C1 segment of cervical spinal cord (tissue), 14 donors: ENCODE measurements at regions not wholly inside any gene's neighbourhood (a gene's known extent, or its start where the extent isn't known, plus 50 kb on each side); places are given as distances from the start of the nearest gene placed in this dataset.

Experiments
- DNase-seq, 14 donors: peaks; one replicate each; lab custom pipeline; 2025; lab: John Stamatoyannopoulos, UW

DNA sequence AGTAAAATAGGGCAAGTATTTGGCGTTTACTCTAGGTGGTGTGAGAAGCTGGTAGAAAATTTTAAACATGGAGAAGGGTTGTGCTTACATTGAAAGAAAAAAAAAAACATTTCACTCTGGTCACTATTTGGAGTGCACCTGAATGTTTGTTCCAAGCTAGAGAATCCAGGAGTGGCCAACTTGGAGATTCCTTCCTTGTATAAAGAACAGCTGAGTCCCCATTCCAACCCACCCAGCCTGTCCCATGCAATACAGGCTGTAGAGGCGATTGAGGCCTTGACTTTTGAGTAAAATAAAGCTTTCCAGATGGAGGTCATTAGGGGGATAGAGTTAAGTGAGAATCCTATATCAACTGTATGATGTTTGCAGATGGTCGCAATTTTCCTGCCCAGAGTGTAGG, 203.8 kb upstream of the SYT4 start:
- no peak for DNase-seq

- DNase-seq, result no peak
Measured at GRCh38 chr18:43482136-43482535, 204.8 kb upstream of the SYT4 start.

DNA sequence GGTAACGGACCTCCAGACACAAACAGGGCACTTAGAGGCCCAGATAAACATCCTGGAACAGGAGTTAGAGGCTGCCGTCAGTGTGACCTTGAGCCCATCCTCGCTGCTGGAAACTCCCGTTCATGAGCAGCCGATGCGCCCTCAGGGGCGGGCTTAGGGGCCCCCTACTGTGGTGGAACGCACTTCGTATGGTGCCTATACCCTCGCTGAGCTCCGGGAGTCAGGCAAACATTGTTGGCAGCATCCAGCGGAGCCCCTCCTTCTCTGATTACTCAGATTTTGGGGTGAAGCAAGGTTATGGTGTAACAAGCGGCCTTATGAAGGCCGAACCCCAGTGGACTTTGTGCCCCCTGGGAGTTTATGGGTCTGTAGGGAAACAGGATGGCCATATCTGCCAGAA, 205.3 kb upstream of the SYT4 start:
- no peak for DNase-seq

DNA sequence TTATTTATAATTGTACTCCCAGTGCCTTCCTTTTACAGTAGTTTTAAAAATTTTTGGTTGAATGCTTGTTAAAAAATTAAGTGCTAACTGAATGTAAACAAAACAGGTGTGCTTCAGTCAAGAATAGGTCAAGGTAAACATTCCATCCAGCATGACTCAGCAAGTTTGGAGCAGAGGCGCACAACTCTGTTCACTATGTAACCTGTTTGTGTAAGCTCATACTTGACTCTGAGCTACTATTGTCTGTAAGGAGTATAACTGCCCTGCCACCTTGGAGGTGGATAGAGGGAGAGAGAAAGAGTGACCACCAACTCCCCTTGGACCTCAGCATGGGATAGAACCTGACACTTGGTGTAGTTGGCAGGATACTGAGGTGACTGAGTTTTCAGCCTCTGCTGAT, 207.4 kb upstream of the SYT4 start:
- DNase-seq, result no peak

GRCh38 chr18:43485545-43485963, 208.3 kb upstream of the SYT4 start:
- DNase-seq, result no peak

GRCh38 chr18:43486462-43486861, 209.2 kb upstream of the SYT4 start:
- no peak for DNase-seq

- DNase-seq, result no peak
Measured at GRCh38 chr18:43501099-43501498, 223.8 kb upstream of the SYT4 start.

DNA sequence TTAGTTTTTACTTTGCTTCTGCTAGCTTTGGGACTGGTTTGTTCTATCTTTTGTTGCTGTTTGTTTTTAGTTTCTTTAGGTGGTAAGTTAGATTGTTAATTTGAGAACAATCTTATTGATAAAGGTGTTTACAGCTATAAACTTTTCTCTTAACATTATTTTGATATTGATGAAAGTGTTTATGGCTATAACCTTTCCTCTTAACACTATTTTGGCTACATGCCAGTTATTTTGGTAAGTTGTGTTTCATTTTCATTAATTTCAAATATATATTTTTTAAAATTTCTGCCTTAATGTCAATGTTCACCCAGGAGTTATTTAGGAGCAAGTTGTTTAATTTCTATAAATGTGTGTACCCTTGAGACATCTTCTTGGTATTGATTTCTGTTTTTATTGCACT, 229.6 kb upstream of the SYT4 start:
- no peak for DNase-seq

- no peak for DNase-seq
Measured at GRCh38 chr18:43507842-43508481, 230.7 kb upstream of the SYT4 start.

DNA sequence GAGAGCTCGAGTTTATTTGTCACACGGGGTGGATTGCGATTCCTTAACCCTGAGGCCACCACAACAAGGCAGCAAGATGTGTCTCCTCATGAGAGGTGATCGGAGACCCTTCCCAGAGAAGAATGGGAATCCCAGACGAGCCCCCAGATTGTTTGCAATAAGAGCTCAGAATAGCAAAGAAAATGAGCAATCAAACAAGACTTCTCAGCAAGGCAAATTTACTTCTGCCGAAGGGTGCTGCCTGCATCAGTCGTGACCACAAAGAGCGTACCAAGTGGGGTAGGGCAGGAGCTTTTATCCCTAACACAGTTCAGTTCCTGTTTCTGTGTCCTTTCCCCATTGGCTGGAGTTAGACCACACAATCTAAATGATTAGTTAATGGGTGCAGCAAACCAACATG, 237.5 kb upstream of the SYT4 start:
- no peak for DNase-seq

DNA sequence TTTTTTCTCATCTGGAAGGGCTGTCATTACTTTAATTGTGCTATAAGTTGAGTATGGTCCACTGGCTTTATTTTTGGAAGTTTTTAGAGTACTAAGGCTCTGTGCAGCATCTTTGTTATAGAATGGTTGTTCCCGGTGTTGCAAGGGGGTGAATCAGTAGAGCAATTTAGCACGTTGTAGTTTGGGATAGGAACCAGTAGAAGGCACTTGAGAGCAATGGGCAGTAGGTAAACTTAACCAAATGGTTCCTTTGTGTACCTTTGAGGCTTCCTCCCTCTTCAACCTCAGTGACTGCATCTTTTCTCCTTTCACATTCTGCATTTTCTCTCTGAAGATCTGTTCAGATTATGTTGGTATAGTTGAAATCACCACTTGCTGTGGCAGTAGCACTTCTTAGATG, 238.2 kb upstream of the SYT4 start:
- no peak for DNase-seq

DNA sequence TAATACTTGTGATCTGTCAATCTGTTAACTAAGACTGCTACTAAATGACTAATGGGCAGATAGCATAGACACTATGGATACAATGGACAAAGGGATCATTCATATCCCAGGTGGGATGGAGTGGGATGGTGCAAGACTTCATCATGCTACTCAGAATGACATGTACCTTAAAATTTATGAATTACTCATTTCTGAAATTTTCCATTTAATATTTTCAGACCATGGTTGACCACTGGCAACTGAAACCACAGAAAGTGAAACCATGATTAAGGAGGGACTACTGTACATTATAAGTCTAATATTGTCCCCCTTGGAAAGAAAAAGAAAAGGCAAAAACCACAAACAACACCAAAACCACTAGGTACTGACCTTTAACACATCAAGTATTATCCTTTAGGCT, 247.0 kb upstream of the SYT4 start:
- no peak for DNase-seq

DNA sequence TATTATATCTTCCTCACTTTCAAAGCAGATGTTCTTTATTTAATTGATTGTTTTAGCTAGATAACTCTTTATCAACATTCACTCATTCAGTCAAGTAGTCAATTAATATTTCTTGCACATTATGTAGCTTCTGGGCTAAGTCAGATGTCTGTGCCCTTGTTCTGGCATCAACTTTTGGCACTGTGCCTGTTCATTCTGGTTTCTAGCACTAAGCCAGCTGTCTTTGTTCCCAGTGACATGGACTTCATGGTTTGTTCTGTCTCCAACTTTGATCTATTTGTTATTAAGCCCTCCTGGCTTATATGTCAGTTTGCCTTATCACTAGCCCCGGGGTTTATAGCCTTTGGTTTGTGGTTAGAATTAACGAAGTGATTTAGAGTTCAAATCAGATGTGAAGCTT, 247.9 kb upstream of the SYT4 start:
- DNase-seq, result no peak

GRCh38 chr18:43526426-43527145, 249.3 kb upstream of the SYT4 start:
- no peak for DNase-seq

DNA sequence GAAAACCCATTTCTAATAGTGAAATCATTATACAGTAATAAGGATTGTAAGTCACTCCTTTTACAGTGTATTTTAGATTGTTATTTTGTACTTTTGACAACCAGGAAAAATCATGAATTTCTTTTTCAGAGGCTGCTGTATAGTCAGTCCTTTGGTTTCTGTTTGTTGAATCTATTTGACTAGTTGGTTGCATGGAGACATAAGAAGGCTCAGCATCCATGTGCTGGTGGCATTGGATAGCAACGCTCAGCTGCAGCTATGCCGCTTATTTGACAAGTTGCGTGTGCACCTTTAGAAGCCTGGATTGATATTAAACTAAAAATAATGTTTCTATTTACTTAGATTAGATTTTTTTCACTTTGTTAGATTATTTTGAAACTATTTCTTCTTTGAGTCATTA, 254.1 kb upstream of the SYT4 start:
- no peak for DNase-seq

DNA sequence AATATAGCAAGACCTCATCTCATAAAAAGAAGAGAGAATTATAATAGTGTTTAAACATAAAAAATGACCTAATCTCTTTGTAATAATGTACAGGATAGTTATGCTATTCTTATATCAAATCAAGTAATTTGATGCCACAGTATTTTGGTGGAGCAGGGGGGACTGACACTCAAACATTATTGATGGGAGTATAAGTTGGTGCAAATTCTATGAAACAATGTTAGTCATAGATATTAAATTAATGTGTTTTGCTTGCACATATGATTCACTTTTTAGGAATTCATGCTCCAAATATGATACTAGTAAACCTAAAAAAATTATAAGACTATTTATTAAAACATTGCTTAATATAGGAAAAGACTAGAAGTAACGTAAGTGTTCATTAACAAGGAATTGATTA, 256.1 kb upstream of the SYT4 start:
- no peak for DNase-seq

GRCh38 chr18:43534511-43534910, 257.2 kb upstream of the SYT4 start:
- no peak for DNase-seq

- no peak for DNase-seq
Measured at GRCh38 chr18:43539862-43540261, 262.6 kb upstream of the SYT4 start.

DNA sequence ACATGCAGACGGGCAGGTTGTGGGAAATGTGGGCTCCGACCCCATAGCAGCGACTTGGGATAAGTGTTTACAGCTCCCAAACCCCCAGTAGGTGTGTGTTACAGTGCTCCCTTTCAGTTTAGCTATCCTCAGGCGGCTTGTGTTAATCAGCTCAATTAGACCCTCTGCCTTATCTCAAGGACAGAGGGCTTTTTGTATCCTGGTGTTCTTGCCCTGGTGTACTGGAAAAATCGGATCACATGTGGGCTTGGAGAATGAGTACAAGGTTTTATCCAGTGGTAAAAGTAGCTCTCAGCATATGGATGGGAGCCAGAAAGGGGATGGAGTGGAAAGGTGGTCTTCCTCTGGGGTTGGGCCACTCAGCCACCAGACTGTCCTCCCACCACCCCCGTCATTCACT, 264.7 kb upstream of the SYT4 start:
- no peak for DNase-seq

DNA sequence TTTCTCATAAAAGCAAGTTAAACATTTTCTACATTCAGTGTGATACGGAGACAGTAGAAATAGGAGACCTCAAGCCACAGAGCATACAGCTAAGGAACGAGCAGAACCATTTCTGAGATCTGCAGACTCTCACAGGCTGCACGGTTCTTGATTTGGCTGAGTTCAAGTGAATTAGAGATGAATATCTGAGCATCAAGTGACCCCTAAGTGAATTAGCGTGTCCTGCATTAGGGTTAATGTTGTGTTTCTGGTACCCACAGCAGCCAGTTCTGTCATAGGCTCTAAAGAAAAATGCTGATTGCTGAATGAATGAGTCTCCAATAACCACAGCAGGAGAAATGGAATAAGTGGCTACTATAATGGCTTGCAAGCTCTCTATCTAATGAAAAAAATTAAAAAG, 265.9 kb upstream of the SYT4 start:
- DNase-seq, result no peak

GRCh38 chr18:43547456-43547855, 270.2 kb upstream of the SYT4 start:
- DNase-seq, result no peak

DNA sequence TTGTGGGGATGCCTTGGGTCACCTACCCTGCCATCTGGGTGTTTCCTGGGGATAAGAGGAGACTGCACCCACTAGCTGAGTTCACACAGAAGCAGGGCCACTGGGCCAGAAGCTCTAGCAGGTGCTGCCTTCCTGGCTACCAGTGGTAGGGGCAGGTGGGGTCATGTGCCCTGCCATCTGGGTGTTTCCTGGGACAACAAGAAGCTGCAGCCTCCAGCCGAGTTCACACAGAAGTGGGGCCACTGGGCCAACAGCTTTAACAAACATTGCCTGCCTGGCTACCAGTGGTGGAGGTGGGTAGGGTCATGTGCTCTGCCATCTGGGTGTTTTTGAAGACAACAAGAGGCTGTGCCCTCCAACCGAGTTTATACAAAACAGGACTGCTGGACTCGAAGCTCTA, 282.2 kb upstream of the SYT4 start:
- no peak for DNase-seq

GRCh38 chr18:43563780-43564179, 286.5 kb upstream of the SYT4 start:
- peak in 2 of 14 donors; percentile 6 to 43 for DNase-seq

- no peak for DNase-seq
Measured at GRCh38 chr18:43570593-43570992, 293.3 kb upstream of the SYT4 start.
